Posterior cingulate gyrus (tissue), 11 donors: ENCODE measurements at regions not wholly inside any gene's neighbourhood (a gene's known extent, or its start where the extent isn't known, plus 50 kb on each side); places are given as distances from the start of the nearest gene placed in this dataset.

Experiments
- DNase-seq, 10 donors: peaks; one replicate each; pipeline versions ENCODE4 v3.0.0 to v3.0.0-alpha.2; 2020 to 2021; ENCODE audit warnings: mixed read lengths in 3 of 10
- intact Hi-C: fragments of 100-400 bp; cut with DNase I; formaldehyde crosslinking; loops from one replicate; pipeline ENCODE4 v1.15.1; 2023

DNA sequence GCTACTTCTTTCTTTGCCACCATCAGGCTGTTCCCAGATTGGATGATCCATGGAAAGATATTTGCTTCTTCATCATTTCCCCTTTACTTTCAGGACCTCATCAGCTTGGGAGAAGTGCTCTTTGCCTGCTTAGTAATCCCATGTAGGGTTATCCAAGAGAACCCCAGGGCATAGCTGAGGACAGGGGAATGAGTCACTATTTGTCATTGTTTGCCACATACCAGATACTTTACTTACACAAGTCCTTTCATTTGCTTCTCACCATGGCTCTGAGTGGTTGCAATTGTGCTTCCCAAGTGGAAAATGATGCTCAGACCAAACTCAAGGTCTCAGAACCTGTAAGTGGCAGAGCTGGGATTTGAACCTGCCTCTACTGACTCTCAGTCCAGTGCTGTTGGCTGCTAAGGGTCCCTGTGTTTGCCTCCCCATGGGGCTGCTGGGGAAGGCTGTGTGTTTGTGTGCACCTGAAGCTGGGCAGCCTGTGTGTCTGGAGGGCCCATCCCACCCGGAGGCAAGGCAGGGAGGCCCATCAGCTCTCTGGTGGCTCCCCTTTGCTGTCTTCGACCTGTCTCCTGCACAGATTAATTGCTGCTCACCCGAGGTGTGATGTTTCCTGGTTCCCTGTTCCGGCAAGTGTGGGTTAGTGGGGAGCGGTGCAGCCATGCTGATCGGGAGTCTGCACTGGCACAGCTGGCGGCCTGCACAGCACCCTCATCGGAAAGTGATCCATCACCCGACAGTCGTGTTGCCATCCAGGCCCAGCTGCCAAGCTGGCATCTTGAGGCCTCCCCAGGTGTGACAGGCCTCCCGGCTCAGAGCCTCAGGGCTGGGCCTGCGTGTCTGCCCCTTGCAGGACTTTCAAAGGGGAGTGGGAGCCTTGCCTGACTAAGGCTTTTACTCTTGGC is 228.8 kb downstream of the DHX35 start:
- DNase-seq, result peak in 1 of 10 donors; percentile 68
- intact Hi-C loops, result no loop called here

DNA sequence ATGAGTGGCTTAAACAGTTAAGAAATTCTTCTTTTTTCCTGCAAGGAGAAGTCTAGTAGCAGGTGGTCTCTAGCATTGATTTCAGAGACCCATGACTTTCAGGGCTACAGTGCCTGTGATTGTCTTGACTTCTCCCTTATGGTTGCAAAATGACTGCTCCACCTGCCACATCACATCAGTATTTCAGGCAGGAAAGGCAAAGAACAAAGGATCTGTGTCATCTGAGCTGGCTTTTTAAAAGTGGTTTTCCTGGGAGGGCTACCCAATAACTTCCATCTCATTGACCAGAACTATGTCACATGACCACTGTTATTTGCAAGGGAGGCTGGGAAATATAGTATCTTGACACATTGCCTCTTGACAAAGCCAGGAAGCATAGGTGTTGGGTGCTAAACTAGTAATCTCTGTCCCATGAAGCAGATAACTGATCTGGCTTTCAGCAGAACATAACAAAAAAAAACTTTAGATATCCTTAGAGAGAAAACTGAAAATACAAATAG is 226.2 kb downstream of the DHX35 start:
- no peak for DNase-seq
- intact Hi-C loops, result no loop called here

DNA sequence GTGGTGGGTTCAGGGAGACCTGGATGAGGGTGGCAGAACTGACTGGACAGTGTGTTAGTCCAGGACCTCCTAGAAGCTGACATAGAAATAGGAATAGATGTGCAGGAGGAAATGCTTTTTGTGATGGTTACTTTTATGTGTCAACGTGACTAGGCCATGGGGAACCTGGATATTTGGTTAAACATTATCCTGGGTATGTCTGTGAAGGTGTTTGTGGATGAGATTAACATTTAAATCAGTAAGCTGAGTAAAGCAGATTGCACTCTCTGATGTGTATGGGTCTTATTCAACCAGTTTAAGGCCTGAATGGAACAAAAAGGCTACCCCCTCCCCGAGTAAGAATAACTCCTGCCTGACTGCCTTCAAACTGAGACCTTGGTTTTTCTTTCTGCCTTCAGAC is 219.3 kb downstream of the DHX35 start:
- intact Hi-C loops, result no loop called here
- no peak for DNase-seq

DNA sequence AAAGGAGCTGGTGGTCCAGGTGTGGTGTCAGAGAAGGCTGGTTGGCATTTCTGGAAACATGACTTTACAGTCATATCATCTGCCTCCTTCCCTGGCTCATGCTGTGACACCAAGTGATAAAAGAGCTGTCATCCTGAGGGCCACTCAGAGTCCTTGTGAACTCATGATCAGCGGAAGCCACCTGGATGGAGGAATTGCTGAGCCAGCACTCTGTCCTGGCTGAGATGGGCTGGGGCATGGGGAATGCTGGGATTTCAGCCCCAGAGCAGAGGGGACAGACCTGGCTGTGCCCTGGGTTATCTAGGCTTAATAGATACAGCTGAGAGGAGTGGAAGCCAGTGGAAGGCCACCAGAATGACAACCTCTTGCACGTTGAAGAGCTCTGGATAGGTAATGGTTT is 214.3 kb downstream of the DHX35 start:
- no peak for DNase-seq
- intact Hi-C loops, result no loop called here

DNA sequence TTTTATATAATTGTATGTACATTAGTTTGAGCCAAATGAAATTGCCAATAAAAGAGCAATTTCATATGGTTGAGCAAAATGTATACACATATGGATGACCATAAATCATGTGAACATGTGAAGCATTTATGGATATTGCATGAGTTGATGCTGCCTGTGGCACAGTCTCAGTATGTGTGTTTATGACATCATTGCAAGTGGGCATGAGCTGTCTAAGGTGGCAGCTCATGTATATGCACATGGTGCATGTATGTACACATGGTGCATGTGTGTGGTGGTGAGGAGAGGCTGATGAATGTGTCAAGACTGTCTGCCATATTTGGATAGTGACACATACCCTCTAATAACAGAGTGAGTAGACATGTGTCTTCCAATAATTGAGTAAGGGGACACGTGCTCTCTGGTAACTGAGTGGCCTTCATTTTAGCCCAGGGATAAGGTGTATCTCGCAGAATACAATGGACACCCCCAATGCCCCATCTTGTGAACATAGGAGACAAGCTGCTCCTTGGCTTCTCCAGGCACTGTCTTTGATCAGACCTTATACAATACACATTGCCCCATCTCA is 208.8 kb downstream of the DHX35 start:
- intact Hi-C loops, result no loop called here
- no peak for DNase-seq

DNA sequence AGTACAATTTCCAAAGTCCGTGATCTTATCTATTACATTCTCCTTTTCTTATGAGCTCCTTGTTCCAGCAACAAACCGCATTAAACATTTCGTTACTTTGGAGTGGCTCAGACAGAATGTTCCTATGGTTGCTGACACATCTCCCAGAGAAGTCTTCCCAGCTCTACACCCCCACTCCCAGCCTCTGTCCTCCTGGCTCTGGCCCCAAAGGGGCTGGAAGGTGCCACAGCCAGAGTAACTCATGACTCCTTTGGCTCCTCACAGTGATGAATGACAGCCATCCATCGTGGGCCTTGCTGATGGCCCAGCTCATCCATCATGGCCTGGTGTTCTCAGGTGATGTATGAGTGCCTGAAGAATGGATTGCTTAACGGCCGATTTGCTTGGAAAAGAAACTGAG is 203.0 kb downstream of the DHX35 start:
- DNase-seq, result no peak
- intact Hi-C loops, result no loop called here

DNA sequence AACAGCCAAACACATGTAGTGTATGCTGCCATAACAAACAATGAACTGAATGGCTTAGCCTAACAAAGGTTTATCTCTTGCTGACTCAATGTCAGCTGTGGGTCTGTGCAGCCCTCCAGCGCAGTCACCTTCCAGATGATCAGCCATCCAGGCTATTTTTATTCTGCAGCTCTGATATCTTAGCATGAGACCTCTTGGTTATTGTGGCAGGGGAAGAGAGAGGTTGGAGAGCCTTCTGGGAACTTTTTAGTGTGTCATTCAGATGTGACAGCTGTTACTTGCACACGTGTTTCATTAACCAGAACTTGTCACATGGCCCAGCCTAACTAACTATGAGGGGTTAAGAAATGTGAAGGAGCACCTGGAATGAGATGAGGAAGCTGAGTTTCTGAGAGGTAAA is 202.5 kb downstream of the DHX35 start:
- intact Hi-C loops, result no loop called here
- no peak for DNase-seq

DNA sequence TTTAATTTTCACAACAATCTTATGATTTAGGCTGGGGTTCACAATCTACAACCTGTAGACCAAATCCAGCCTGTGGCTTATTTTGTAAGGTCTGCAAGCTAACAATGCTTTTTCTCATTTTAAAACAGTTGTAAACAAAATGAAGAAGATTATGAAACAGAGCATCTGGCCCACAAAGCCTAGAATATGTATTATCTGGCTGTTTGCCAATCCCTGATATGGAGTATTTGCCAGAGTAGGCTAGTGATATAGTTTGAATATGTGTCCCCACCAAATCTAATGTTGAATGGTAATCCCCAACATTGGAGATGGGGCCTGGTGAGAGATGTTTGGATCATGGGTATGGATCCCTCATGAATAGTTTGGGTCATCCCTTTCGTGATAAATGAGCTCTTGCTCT is 201.8 kb downstream of the DHX35 start:
- intact Hi-C loops, result no loop called here
- no peak for DNase-seq

DNA sequence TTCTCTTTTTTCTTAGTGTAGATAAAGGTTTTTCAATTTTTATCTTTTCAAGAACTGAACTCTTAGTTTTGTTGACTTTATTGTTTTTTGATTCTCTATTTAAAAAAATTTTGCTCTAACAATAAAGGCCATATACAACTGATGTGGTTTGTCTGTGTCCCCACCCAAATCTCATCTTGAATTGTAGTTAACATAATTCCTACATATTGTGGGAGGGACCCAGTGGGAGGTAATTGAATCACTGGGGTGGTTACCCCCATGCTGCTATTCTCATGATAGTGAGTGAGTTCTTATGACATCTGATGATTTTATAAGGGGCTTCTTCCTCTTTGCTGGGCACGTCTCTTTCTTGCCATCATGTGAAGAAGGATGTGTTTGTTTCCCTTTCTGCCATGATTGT is 199.8 kb downstream of the DHX35 start:
- intact Hi-C loops, result no loop called here
- no peak for DNase-seq

DNA sequence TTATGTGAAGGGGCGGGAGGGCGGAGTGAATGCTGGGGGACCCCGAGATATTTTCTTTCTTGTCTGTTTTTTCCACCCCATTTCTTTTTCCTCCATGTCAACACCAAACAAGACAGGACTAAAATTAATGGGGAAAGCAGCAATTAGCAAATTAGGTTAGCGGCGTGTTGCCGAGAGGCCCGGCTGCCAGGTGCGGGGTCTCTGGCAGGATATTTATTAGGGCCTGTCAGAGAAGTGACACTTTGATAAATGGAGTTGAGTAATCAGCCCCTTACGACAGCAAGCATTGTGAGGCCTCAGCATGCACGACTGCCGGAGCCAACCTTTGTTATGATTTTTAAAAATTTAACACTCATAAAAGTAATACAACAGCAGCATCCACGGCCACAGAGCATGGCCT is 193.8 kb downstream of the DHX35 start:
- intact Hi-C loops, result no loop called here
- DNase-seq, result no peak

DNA sequence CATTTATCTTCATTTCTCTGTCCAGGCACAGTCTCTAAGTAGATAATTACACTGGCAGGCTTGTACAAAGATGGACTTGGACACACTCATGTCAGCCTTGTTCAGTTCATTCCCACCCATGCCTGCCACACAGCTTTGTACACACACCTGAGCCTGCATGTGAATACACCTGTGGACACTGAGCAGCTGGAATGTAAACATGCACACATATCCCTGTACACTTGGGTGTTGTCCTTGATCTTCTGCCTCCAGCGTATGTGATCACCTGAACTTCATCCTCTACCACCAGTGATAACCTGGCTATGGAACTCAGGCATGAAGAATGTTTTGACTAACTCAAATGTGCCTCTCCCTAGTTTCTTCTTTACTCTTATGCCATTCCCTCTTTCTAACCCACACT is 190.6 kb downstream of the DHX35 start:
- intact Hi-C loops, result no loop called here
- DNase-seq, result no peak

DNA sequence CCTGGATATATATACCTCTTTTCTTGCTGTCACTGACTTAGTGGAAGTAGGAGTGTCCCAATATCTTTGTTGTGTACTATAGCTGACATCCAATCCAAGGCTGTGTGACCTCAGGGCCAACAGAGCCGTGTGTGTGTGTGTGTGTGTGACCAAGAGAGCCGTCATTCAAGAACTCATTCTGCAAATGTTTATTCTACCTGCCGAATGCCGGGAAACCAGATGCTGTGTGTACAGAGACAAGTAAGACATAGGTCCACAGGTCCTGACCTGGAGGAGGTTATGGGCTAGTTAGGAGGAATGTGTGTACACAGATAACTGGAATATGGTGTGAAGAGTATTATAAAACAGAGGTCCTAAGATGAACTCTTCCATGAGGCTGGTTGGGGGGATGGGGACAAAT is 190.0 kb downstream of the DHX35 start:
- no peak for DNase-seq
- intact Hi-C loops, result no loop called here

DNA sequence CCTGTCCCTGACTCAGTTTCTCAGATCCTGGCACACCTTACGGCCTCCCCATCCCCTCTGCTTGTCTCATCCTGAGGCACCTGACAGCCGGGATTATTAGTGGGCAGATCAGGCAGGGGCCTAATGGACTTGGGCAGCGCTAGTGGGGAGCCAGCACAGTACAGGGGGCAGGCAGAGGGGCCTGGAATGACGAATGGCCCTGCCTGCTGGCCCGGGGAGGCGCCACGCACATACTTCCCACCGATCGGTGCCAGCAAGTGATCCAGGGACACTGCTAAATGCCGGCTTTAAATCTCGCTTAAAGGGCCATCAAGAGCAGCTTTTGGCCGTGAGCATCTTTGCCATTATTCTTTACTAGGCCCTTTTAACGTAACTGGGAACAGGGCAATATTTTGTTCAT is 188.4 kb downstream of the DHX35 start:
- intact Hi-C loops, result no loop called here
- peak in 1 of 10 donors; percentile 61 for DNase-seq

DNA sequence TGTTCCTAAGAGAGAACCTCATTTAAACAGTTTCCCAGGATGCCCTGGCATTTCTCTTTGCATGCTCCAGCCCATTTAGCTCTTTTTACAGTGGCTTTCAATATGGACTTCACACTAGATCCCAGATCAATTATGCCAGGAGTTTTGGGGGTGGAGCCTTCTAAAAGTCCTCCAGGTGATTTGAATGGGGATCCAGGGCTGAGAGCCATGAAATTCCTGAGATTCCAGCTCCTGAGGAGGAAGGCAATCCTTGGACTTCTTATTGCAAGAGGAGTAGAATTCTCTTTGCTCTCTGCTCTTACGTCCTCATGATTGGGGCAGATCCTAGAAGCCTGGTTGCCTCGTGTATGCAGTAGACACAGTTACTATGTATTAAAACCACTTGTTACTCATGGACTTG is 184.2 kb downstream of the DHX35 start:
- intact Hi-C loops, result no loop called here
- no peak for DNase-seq

DNA sequence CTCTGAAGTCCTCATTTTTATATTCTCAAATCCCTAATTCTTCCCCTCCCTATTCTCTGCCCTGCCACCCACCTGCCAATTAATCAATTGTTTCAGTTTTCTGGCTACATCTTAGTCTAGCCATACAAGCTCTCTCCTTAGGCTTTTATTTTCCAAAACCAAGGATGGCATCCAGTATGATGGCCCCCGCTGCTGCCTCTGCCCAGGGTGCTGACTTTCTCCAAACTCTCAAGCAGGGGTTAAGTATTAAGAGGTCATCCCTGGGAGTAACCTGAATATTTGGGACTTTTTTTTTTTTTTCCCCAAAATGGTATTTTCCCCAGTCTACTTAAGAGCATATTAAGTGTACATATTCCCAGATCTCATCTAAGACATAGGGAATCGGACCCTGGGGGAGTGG is 183.8 kb downstream of the DHX35 start:
- intact Hi-C loops, result no loop called here
- DNase-seq, result no peak

DNA sequence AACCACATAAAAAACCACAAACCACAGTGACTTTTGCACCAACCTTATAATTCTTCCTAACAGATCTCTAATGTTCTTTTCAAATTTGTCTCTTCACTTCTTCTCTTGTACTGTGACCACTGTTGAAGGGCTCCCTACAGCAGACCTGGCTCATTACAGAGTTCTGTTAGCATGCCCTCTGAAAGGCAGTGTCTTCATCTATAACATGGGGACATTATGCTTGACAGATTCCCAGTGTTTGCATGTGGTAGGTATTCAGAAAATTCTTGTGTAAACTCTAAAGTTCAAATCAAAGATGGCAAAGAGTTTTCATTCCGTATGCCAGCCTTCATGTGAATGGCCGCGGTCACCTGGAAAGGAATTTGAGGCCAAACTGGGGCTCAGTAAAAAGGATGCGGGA is 182.6 kb downstream of the DHX35 start:
- DNase-seq, result no peak
- intact Hi-C loops, result no loop called here

DNA sequence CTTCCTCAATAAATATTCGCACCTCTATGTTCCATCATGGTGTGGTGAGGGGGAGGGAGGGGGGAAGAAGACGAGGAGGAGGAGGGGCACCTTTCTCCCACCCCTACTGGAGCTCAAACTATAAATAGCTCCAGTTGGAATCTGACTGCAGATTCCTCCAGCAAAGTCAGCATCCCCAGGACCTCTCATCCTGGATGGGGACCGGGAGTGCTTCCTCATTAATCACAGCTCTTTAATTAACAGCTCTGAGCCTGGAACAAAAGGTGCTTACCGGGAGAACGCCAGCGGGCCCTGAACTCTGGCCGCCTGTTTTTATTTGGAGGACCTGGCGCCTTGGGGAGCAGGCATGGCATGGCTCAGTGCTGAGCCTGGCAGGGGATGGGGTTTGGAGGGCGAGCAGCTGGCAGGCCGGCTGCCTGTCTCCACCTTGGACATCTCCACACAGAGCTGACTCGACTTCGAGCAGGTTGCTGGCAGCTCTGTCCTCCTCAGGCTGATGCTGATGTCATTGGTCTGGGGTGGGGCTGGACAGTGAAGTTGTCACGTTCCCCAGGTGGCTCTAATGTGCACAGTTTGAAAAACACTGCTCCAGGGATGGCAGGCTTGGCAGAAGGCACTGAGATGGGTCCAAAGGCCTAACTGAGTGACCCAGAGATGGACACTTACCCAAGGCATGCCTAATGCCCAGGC is 180.4 kb downstream of the DHX35 start:
- intact Hi-C loops, result no loop called here
- DNase-seq, result no peak

DNA sequence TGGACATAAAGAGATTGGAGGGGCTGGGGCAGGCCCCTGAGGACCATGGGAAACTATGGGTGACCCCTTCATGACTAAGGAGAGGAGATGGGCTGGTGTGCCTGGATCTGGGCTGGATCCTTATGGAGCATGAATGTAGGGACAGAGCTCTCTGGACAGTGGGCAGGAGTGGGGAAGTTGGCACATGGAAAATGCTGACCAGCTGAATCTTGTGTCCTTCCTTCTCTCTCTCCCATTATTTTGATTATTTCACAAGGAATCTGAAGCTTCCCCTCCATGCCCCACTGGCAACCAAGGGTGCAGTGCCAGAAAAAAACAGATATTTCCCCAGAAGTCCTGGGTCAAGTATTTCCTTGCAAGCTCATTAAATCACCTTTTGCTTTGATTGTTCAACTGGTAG is 175.2 kb downstream of the DHX35 start:
- no peak for DNase-seq
- intact Hi-C loops, result no loop called here

DNA sequence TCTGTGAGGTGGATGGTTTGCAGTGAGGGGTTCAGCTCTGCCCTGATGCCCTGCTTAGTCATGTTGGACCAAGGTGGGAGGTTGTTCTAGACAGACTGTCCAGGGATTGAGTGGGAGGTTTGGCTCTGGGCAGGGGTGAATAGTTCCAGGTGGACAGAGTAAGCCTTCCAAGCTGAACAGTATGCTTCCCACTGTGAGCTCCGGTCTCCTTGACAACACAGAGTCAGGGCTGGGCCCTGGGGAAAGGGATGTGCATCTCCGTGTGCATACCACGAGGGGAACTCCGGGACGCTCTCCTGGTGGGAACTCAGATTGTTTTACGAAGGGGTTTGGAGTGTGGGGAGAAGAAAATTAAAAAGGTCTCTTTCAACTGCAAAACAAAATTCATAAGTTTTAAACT is 174.7 kb downstream of the DHX35 start:
- intact Hi-C loops, result no loop called here
- no peak for DNase-seq

DNA sequence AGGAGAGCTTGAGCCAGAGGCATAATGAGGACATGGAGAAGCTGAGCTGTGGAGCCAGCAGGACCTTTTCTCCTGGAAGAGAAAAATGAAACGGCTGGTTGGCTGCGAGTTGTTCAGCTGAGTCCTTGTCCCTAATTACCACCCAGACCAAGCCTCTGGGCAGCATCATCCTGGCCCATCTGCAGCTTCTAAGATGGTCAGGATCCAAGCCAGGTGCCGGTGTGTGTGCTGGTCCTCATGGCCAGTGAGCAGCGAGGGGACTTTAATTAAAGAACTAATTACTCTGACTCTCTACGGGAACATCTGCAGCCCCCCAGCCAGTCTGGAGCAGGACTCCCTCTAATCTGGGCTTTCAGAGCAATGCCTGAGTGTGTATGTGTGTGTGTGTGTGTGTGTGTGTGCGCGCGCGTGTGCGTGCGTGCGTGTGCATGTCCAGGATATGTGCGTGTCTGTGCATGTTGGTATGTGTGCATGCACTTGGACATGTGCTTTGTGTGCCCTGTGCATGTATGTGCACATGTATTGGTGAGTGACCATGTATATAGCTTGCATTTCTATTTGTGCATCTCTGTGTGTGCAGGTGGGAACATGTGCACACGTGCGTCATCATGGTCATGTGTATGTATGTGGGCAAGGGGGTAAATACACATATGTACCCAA is 173.9 kb downstream of the DHX35 start:
- DNase-seq, result peak in 1 of 10 donors; percentile 11
- intact Hi-C loops, result no loop called here

DNA sequence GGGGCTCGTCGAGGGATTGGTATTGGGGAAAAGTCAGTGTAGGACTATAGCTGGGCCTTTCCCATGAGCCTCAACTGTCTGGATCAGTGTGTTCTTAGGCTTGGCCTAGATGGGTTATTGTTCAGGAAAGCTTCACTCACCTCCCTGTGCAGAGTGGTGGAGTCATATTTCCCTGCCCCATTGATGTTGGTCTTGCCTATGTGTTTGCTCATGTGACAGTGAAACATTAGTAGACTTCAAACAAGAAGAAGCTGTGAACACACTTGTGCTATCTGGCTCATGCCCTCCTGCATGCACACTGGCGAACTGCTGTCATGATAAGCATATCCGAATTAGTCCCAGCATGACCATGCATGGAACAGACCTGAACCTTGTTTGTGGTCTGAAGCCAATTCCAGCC is 171.1 kb downstream of the DHX35 start:
- no peak for DNase-seq
- intact Hi-C loops, result no loop called here
